A673 (cell line): ENCODE measurements at regions not wholly inside any gene's neighbourhood (a gene's known extent, or its start where the extent isn't known, plus 50 kb on each side); places are given as distances from the start of the nearest gene placed in this dataset.

Experiments used
- BruUV-seq: library from RNA; stranded (reverse); fragments of 400-500 nt; replicated peaks from 2 replicates; lab custom pipeline; 2021; lab: Mats Ljungman, UMichigan
- CTCF ChIA-PET: fragments of 300-600 bp; sonication (Branson Sonifier 250); formaldehyde crosslinking; loops from one replicate; lab custom pipeline; 2022; ENCODE audit warnings: antibody characterized with exemption; lab: Charles Lee
- POLR2A ChIA-PET: fragments of 300-600 bp; sonication (Branson Sonifier 250); formaldehyde crosslinking; loops from one replicate; lab custom pipeline; 2022; ENCODE audit warnings: antibody characterized with exemption; ENCODE audit not compliant: low non-redundant PET; lab: Charles Lee
- DNase-seq: peaks from one replicate; pipeline ENCODE4 v3.0.0-alpha.2; 2015; ENCODE audit warnings: low spot score
- H3K27ac ChIP-seq: fragments of 200-600 bp; sonication (generic); 2 replicates; pipeline ENCODE4 v1.5.1; 2016; ENCODE audit warnings: mixed run types, low read depth, mild to moderate bottlenecking, mixed read lengths, antibody characterized with exemption, low read length; ENCODE audit not compliant: poor library complexity, severe bottlenecking
- H3K27me3 ChIP-seq: fragments of 200-600 bp; sonication (generic); replicated peaks from 2 replicates; pipeline ENCODE4 v1.6.1; 2017; ENCODE audit warnings: mixed run types, low read depth, mild to moderate bottlenecking, mixed read lengths, antibody characterized with exemption, low read length; ENCODE audit not compliant: insufficient read depth, poor library complexity
- H3K36me3 ChIP-seq: fragments of 200-600 bp; sonication (generic); 2 replicates; pipeline ENCODE4 v1.6.1; 2016; ENCODE audit warnings: mixed run types, mild to moderate bottlenecking, mixed read lengths, antibody characterized with exemption, low read length; ENCODE audit not compliant: insufficient read depth, poor library complexity, severe bottlenecking
- H3K4me1 ChIP-seq: fragments of 200-600 bp; sonication (generic); 2 replicates; pipeline ENCODE4 v1.6.1; 2017; ENCODE audit warnings: mixed run types, mild to moderate bottlenecking, mixed read lengths, antibody characterized with exemption, low read length; ENCODE audit not compliant: insufficient read depth, poor library complexity, severe bottlenecking
- H3K4me3 ChIP-seq: fragments of 200-600 bp; sonication (generic); 2 replicates; pipeline ENCODE4 v1.5.1; 2016; ENCODE audit warnings: low read depth, mixed run types, mild to moderate bottlenecking, mixed read lengths, low read length; ENCODE audit not compliant: poor library complexity, severe bottlenecking
- H3K9me3 ChIP-seq: fragments of 200-600 bp; sonication (generic); 2 replicates; pipeline ENCODE4 v1.6.1; 2016; ENCODE audit warnings: mixed run types, low read depth, mild to moderate bottlenecking, mixed read lengths, antibody characterized with exemption, low read length; ENCODE audit not compliant: poor library complexity, severe bottlenecking
- EZH2 ChIP-seq: fragments of 200-600 bp; sonication (generic); IDR thresholded peaks from 2 replicates; pipeline ENCODE4 v1.6.1; 2017; ENCODE audit warnings: borderline replicate concordance, low read depth, mild to moderate bottlenecking, mixed read lengths, antibody characterized with exemption, low read length; ENCODE audit not compliant: poor library complexity, severe bottlenecking
- intact Hi-C: fragments of 100-400 bp; cut with micrococcal nuclease; formaldehyde crosslinking; loops from one replicate; pipeline ENCODE4 v1.10.0; 2022; ENCODE audit not compliant: unreplicated experiment
- TF ChIP-seq, protein P1 (sequence below): fragments of 300-800, 200-600 bp; sonication (generic); conservative IDR thresholded peaks from 2 replicates; pipeline ENCODE4 v1.5.1; 2017; ENCODE audit warnings: low read depth, mild to moderate bottlenecking, antibody characterized with exemption, low read length, moderate library complexity, mixed read lengths

GRCh38 chr16:51922476-51922875 lies 624.5 kb downstream of the TOX3 start:
- Histone ChIP-seq H3K36me3 (no peaks in the 10 kb centered on the region), H3K9me3 (no peaks in the 10 kb centered on the region), H3K4me1 (no peaks in the 10 kb centered on the region), H3K27ac (no peak overlapping the region), H3K4me3 (no peak overlapping the region), H3K27me3 (no peaks in the 10 kb centered on the region)
- ChIA-PET CTCF (interaction anchor here (1.3 kb wide), 1 partner anchor 49 kb away, joined by 8 read pairs; no protein-coding TSS in a partner anchor), POLR2A (no interaction called here)
- DNase-seq: no peak
- no TSS peak for BruUV-seq
- TF ChIP-seq, protein P1, sequence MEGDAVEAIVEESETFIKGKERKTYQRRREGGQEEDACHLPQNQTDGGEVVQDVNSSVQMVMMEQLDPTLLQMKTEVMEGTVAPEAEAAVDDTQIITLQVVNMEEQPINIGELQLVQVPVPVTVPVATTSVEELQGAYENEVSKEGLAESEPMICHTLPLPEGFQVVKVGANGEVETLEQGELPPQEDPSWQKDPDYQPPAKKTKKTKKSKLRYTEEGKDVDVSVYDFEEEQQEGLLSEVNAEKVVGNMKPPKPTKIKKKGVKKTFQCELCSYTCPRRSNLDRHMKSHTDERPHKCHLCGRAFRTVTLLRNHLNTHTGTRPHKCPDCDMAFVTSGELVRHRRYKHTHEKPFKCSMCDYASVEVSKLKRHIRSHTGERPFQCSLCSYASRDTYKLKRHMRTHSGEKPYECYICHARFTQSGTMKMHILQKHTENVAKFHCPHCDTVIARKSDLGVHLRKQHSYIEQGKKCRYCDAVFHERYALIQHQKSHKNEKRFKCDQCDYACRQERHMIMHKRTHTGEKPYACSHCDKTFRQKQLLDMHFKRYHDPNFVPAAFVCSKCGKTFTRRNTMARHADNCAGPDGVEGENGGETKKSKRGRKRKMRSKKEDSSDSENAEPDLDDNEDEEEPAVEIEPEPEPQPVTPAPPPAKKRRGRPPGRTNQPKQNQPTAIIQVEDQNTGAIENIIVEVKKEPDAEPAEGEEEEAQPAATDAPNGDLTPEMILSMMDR: no peak
- no peak for TF ChIP-seq EZH2
- intact Hi-C loops: no loop called here

- POLR2A ChIA-PET: no interaction called here
- no peak for TF ChIP-seq EZH2
- TF ChIP-seq, protein P1: no peak
- intact Hi-C loops: no loop called here
- CTCF ChIA-PET: no interaction called here
- no peak overlapping the region for H3K27ac ChIP-seq
- H3K27me3 ChIP-seq: no peaks in the 10 kb centered on the region
- DNase-seq: no peak
- H3K4me3 ChIP-seq: no peak overlapping the region
- no peaks in the 10 kb centered on the region for H3K4me1 ChIP-seq
- H3K36me3 ChIP-seq: no peaks in the 10 kb centered on the region
- no TSS peak for BruUV-seq
- H3K9me3 ChIP-seq: no peaks in the 10 kb centered on the region
Observed at GRCh38 chr16:51919736-51920135, 627.2 kb downstream of the TOX3 start.

DNA sequence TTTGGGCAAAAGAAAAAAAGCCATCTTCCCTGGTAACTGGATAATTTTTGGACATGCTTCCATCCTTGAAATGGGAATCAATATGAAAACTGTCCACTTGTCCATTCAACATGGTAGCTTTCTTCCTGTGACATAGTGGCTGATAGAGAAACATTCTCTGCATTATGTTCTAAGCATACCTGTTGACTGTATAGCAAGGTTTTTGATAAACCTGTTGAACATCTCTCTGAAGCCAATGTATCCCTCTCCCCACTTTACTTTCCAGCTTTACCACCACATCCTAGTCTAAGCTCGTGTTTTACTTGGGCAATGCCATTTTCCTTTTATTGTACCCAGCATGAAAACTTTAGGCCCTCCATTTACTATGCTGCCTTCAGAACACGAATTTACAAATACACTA lies 630.1 kb downstream of the TOX3 start:
- no peak for TF ChIP-seq EZH2
- TF ChIP-seq, protein P1: no peak
- Histone ChIP-seq H3K4me3 (no peak overlapping the region), H3K9me3 (no peaks in the 10 kb centered on the region), H3K27me3 (no peaks in the 10 kb centered on the region), H3K27ac (no peak overlapping the region), H3K36me3 (no peaks in the 10 kb centered on the region), H3K4me1 (no peaks in the 10 kb centered on the region)
- CTCF ChIA-PET: no interaction called here
- intact Hi-C loops: no loop called here
- POLR2A ChIA-PET: no interaction called here
- no peak for DNase-seq
- BruUV-seq: no TSS peak
